Kidney (tissue), 13 donors: ENCODE measurements at regions not wholly inside any gene's neighbourhood (a gene's known extent, or its start where the extent isn't known, plus 50 kb on each side); places are given as distances from the start of the nearest gene placed in this dataset.

Experiments used
- DNase-seq, 5 donors: peaks; one replicate each; pipeline ENCODE4 v3.0.0-alpha.2; 2013 to 2020
- FAIRE-seq: peaks from 2 replicates; lab custom pipeline; 2012; peaks lifted over from hg19 to GRCh38; lab: Jason Lieb, UNC
- H3K27ac ChIP-seq, 2 donors: one replicate each; pipeline ENCODE4 v1.7.0; 2013; ENCODE audit warnings: low read depth in 2 of 2, low read length in 2 of 2, inconsistent platforms in 1 of 2
- H3K27me3 ChIP-seq: one replicate; pipeline ENCODE4 v1.7.1; 2013; ENCODE audit warnings: low read length, inconsistent platforms; ENCODE audit not compliant: control insufficient read depth, insufficient read depth
- H3K36me3 ChIP-seq, 3 donors: one replicate each; pipeline versions ENCODE4 v1.7.0 to v1.7.1; 2013; ENCODE audit warnings: low read length in 3 of 3, control low read depth in 1 of 3, inconsistent platforms in 1 of 3; ENCODE audit not compliant: insufficient read depth in 3 of 3, control insufficient read depth in 2 of 3
- H3K4me1 ChIP-seq, 3 donors: one replicate each; pipeline versions ENCODE4 v1.7.0 to v1.7.1; 2013; ENCODE audit warnings: low read length in 3 of 3, inconsistent platforms in 1 of 3, low read depth in 1 of 3; ENCODE audit not compliant: control insufficient read depth in 2 of 3, insufficient read depth in 2 of 3
- H3K4me3 ChIP-seq, 3 donors: one replicate each; pipeline versions ENCODE4 v1.7.0 to v1.8.1; 2013; ENCODE audit warnings: low read length in 3 of 3, control low read depth in 1 of 3, inconsistent platforms in 1 of 3
- H3K9ac ChIP-seq, 3 donors: one replicate each; pipeline versions ENCODE4 v1.7.0 to v1.7.1; 2013; ENCODE audit warnings: low read length in 3 of 3, control low read depth in 1 of 3, inconsistent platforms in 1 of 3
- H3K9me3 ChIP-seq, 3 donors: one replicate each; pipeline versions ENCODE4 v1.7.0 to v1.7.1; 2013; ENCODE audit warnings: low read length in 3 of 3, control low read depth in 1 of 3, inconsistent platforms in 1 of 3; ENCODE audit not compliant: control insufficient read depth in 2 of 3, insufficient read depth in 1 of 3
- CTCF ChIP-seq: IDR thresholded peaks from 3 replicates; pipeline ENCODE4 v1.5.1; 2012; ENCODE audit warnings: mild to moderate bottlenecking, moderate library complexity, borderline replicate concordance; ENCODE audit not compliant: insufficient read depth; ENCODE audit errors: extremely low read depth
- intact Hi-C: fragments of 100-400 bp; cut with DNase I; formaldehyde crosslinking; loops from one replicate; pipeline ENCODE4 v1.11.1; 2022
- donor health status: control.
- donor health status: control.
- donor health status: control.
- donor health status: control.
- donor health status: control.
- donor health status: DM: yes; HTN: yes; CAD: no.
- donor health status: Normal renal cell carcinoma (clear cell type).

- no peaks in the 10 kb centered on the region for H3K27me3 ChIP-seq
- no peaks in the 10 kb centered on the region for H3K4me1 ChIP-seq
- H3K36me3 ChIP-seq, result no peaks in the 10 kb centered on the region
- H3K4me3 ChIP-seq, result no peak overlapping the region
- no peak overlapping the region for H3K9ac ChIP-seq
- no peak for DNase-seq
- intact Hi-C loops, result no loop called here
- no peak for FAIRE-seq
- no peak for TF ChIP-seq CTCF
- H3K9me3 ChIP-seq, result no peaks in the 10 kb centered on the region
- H3K27ac ChIP-seq, result no peak overlapping the region
Measured at GRCh38 chr2:164257742-164258141, 363.5 kb downstream of the GRB14 start.

GRCh38 chr2:164252568-164253287, 368.6 kb downstream of the GRB14 start:
- Histone ChIP-seq H3K4me3 (no peak overlapping the region), H3K9ac (no peak overlapping the region), H3K27me3 (no peaks in the 10 kb centered on the region), H3K27ac (no peak overlapping the region), H3K4me1 (no peaks in the 10 kb centered on the region), H3K9me3 (no peaks in the 10 kb centered on the region), H3K36me3 (no peaks in the 10 kb centered on the region)
- no peak for TF ChIP-seq CTCF
- FAIRE-seq (no peak), DNase-seq (no peak)
- intact Hi-C loops, result no loop called here

GRCh38 chr2:164243315-164243714, 378.0 kb downstream of the GRB14 start:
- Histone ChIP-seq H3K9ac (no peak overlapping the region), H3K27ac (no peak overlapping the region), H3K27me3 (no peaks in the 10 kb centered on the region), H3K9me3 (no peaks in the 10 kb centered on the region), H3K4me3 (no peak overlapping the region), H3K36me3 (no peaks in the 10 kb centered on the region), H3K4me1 (no peaks in the 10 kb centered on the region)
- TF ChIP-seq CTCF, result no peak
- no peak for FAIRE-seq
- DNase-seq, result no peak
- intact Hi-C loops, result no loop called here

GRCh38 chr2:164242409-164242808, 378.9 kb downstream of the GRB14 start:
- H3K4me1 ChIP-seq, result no peaks in the 10 kb centered on the region
- H3K4me3 ChIP-seq, result no peak overlapping the region
- intact Hi-C loops, result no loop called here
- DNase-seq (no peak), FAIRE-seq (no peak)
- H3K36me3 ChIP-seq, result no peaks in the 10 kb centered on the region
- no peak overlapping the region for H3K9ac ChIP-seq
- no peaks in the 10 kb centered on the region for H3K9me3 ChIP-seq
- no peaks in the 10 kb centered on the region for H3K27me3 ChIP-seq
- H3K27ac ChIP-seq, result no peak overlapping the region
- TF ChIP-seq CTCF, result no peak
